NOMO-1 (cell line): ENCODE measurements at regions not wholly inside any gene's neighbourhood (a gene's known extent, or its start where the extent isn't known, plus 50 kb on each side); places are given as distances from the start of the nearest gene placed in this dataset.
"Not testable (repeated sequence)": the region's sequence is repeated elsewhere in the genome, so short reads cannot be mapped to it uniquely, and the experiment has no call there.

ENCODE experiments used
- DNase-seq, 2 experiments: peaks; one replicate each; lab custom pipeline; 2025; ENCODE audit not compliant: unreplicated experiment in 2 of 2; lab: John Stamatoyannopoulos, UW

DNA sequence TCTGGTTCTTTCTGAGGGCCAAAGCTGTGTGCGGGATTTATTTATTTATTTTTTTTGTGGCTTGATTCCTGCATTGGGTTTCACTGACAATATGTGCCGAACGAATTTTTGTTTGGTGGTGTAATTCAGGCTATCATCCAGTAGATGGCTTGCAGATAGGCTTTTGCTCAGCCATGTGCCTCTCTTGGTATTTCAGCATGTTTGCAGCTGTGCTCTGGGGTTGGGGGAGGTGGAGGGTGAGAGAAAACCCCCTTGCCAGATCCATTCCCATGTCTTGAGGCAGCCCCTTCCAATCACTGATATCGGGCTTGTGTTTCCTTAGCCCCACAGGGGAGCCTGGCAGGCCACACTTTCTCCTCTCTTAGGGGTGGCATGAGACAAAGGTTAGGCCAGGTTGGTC, 302.4 kb downstream of the PTGER3 start:
- no peak for DNase-seq

DNA sequence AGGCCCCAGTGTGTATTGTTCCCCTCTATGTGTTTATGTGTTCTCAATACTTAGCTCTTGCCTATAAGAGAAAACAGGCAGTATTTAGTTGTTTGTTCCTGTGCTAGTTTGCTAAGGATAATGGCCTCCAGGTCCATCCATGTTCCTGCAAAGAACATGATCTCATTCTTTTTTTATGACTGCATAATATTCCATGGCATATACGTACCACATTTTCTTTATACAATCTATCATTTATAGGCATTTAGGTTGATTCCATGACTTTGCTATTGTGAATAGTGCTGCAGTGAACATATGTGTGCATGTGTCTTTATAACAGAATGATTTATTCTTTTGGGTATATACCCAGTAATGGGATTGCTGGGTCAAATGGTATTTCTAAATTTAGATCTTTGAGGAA, 301.6 kb downstream of the PTGER3 start:
- DNase-seq: not testable (repeated sequence)

- DNase-seq: not testable (repeated sequence)
Observed at GRCh38 chr1:70747123-70747522, 300.5 kb downstream of the PTGER3 start.

GRCh38 chr1:70751676-70752287, 295.8 kb downstream of the PTGER3 start:
- DNase-seq: not testable (repeated sequence)

- no peak for DNase-seq
Observed at GRCh38 chr1:70754701-70755100, 292.9 kb downstream of the PTGER3 start.

DNA sequence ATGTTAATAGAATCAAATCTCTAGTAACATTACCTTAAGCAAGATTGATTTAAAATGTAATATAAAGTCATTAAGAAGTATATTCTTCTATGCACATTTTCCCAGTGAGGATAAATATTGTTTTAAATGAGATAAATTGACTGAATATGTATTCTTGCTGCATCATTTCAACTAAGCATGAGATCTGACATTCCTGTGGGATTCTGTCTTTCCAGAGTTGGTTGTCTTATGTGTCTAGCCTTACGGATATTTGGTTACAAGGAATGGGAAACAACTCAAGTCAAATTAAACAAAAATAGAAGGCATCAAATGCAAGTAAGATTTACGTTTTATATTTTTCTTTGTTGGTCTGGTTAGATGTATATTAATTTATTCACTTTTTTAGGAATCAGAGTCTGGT, 287.5 kb downstream of the PTGER3 start:
- DNase-seq: no peak

GRCh38 chr1:70762386-70762785, 285.2 kb downstream of the PTGER3 start:
- DNase-seq: no peak

DNA sequence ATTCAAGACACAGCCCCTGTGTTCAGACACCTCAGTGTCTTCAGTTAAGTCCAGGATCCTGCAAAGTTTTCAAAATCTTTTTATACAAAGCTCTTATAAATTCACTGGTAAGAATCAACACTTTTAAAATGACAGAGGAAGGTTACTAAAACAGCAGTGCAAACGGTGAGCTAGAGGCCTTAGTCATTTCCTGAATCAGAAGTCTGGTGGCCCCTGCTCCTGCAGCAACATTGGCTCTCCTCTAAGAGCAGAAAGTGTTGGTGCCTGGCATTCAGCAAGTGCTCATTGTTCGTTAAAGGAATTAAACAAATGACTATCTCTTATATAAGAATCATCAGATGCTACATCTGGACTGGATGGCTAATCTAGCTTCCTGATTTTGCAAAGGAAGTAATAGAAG, 282.9 kb downstream of the PTGER3 start:
- DNase-seq: peak; percentile 26 to 71

- DNase-seq: no peak
Observed at GRCh38 chr1:70767377-70767776, 280.2 kb downstream of the PTGER3 start.

DNA sequence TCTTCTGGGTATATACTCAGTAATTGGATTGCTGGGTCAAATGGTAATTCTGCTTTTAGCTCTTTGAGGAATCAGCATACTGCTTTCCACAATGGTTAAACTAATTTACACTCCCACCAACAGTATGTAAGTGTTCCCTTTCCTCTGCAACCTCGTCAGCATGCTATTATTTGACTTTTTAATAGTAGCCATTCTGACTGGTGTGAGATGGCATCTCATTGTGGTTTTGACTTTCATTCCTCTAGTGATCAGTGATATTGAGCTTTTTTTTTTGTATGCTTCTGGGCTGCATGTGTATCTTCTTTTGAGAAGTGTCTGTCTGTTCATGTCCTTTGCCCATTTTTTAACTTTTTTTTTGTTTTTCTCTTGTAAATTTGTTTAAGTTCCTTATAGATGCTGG, 279.4 kb downstream of the PTGER3 start:
- DNase-seq: no peak

DNA sequence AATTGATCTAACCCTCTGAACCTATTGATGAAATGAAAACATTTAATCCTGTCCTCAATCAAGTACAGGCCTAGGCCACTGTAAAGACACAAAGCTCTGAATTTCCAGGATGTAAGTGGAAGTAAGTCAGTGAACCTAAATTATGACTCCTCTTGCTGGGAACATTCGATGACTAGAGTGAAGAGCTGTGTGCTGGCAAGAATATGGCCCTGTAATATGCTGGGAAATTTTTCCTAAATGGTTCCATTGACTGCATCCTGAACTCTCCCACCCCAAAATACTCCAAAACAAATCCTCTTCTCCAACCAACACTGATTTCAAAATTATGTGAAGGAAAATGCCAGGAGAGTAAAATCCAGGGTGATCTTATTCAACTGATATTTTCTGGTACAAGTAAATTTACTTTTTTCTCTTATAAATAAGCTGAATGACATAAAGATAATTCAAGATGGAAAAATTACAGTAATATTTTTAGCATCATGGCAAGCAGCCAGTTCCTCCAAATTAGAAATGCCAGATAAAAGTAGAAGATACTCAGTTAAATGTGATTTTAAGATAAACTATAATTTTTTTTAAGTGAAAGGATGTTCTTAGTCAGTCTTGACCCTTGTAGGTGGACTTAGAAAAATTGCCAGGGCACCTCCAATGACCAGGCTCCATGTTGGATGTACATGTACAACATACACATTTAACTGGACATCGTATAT, 269.4 kb downstream of the PTGER3 start:
- no peak for DNase-seq

DNA sequence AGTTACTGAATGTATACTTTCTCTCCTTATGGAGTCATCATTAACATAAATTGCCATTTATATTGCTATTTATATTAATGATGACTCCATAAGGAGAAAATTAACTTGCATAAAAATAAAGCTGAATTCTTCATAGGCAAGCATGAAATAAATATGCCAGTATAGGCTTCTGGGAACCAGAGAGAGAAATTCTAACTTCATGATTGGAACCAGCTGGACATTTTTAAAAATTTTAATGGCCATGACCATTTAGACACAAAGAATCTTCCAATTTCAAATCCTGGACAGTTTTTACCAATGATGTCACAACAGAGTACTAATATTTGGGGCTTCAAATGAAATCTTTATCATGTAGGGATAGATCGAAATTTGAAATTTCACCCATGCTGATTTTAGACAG, 268.7 kb downstream of the PTGER3 start:
- DNase-seq: no peak

- no peak for DNase-seq
Observed at GRCh38 chr1:70779571-70779970, 268.0 kb downstream of the PTGER3 start.

- no peak for DNase-seq
Observed at GRCh38 chr1:70785287-70785686, 262.3 kb downstream of the PTGER3 start.

DNA sequence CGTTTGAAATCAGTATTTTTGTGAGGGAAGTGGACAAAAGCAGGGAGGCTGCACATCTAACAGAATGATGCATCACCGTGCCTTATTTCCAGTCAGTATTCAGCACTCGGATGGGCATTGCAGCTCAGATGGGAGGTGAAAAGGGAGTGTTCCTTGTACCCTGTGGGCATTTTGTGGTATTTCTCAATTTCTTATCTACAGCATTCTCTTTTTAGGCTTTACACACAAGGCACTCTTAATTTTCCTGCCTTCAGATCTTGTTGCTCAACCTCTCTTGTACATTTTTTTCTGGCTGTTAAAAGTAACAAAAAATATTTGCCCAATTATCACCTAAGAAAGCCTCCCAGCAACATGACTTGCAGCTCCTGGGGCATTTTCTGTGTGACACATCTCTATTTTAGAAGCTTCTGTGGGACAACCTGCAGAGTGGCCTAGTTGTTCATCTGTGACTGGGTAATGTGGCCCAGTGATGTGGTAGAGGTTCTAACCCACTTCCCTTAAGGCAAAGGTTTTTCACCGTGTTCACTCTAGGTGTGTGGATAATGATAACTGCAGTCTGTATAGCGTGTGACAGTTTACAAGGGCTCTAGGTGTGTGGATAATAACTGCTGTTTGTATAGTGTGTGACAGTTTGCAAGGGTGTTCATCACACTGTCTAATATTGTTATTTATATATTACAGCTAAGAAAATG, 257.2 kb downstream of the PTGER3 start:
- no peak for DNase-seq

GRCh38 chr1:70795064-70795463, 252.6 kb downstream of the PTGER3 start:
- DNase-seq: not testable (repeated sequence)

DNA sequence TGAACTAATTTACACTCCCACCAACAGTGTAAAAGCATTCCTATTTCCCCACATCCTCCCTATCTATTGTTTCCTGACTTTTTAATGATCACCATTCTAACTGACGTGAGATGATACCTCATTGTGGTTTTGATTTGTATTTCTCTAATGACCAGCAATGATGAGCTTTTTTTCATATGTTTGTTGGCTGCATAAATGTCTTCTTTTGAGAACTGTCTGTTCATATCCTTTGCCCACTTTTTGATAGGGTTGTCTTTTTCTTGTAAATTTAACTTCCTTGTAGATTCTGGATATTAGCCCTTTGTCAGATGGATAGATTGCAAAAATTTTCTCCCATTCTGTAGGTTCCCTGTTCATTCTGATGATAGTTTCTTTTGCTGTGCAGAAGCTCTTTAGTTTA, 251.3 kb downstream of the PTGER3 start:
- DNase-seq: not testable (repeated sequence)

- DNase-seq: not testable (repeated sequence)
Observed at GRCh38 chr1:70802625-70803024, 245.0 kb downstream of the PTGER3 start.

- no peak for DNase-seq
Observed at GRCh38 chr1:70805641-70806040, 242.0 kb downstream of the PTGER3 start.

DNA sequence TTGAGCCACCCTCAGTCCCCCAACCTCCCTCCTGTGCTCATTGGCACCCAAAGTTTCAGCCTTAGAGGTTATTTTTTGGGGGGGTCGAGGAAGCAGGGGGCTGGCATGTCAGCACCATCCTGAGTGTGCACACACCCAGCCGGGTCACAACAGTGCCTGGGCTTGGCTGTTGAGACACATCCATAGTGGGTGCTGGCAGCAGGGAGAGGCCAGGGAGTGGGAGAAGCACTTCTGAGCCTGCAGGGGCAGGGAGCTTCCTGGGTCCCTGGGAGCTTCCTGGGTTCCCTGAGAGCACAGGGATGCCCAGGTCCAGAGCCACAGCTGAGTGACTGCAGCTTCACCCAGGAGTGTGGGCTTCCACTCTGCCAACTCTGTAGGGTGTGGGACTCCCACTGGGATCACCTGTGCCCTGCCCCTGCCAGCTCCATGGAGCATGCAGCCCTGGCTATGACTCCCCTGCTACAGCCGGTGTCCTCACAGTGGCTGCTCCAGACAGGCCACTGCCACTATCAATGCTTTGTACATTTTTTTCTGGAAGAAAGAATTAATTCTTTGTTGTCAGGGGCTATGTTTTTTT, 240.4 kb downstream of the PTGER3 start:
- no peak for DNase-seq

- DNase-seq: no peak
Observed at GRCh38 chr1:70809069-70809468, 238.5 kb downstream of the PTGER3 start.

DNA sequence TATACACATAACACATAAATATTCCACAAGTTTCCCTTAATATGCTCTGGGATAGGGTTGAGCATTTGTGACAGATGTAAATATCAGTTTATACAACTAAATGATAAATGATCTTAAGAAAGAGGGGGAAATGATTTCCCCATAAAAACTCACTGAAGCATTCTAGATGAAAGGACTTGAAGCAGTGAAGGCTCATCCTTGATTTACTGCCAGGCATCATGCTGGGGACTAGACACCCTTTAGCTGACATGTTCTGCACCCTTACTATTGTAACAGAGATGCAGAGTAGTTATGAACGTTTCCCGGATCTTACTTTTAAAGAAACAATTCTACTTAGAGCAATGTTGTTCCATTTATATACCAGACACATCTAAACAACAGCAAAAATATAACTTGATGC, 235.8 kb downstream of the PTGER3 start:
- no peak for DNase-seq
